ENCODE measurements at regions not wholly inside any gene's neighbourhood (a gene's known extent, or its start where the extent isn't known, plus 50 kb on each side); places are given as distances from the start of the nearest gene placed in this dataset.

- no peak for TF ChIP-seq CTCF (IDR thresholded peaks at IDR 0.05)
Measured at GRCh38 chr10:44064987-44065787, 319.7 kb downstream of the CXCL12 start.

GRCh38 chr10:44064317-44064716 is 320.6 kb downstream of the CXCL12 start:
- Histone ChIP-seq H3K4me1 (ENCODE audit: control insufficient read depth in 1 of 2, insufficient read depth in 2 of 2, low read length in 2 of 2) (no peaks in the 10 kb centered on the region), H3K4me2 (replicated peaks; ENCODE audit: extremely low read depth, low read length, poor library complexity, severe bottlenecking) (no peak overlapping the region), H2AFZ (ENCODE audit: insufficient read depth, low read depth, low read length, poor library complexity, severe bottlenecking) (no peak overlapping the region), H3K9me3 (replicated peaks in 1 of 2; ENCODE audit: control insufficient read depth in 1 of 2, insufficient read depth in 1 of 2, low read length in 2 of 2) (no peaks in the 10 kb centered on the region), H3K9ac (ENCODE audit: insufficient read depth, low read length, poor library complexity, severe bottlenecking) (no peak overlapping the region), H3K27me3 (ENCODE audit: control insufficient read depth in 2 of 2, insufficient read depth in 2 of 2, low read length in 2 of 2) (no peaks in the 10 kb centered on the region), H3K36me3 (replicated peaks in 1 of 2; ENCODE audit: control insufficient read depth in 1 of 2, insufficient read depth in 2 of 2, low read length in 2 of 2) (no peaks in the 10 kb centered on the region), H3K4me3 (replicated peaks in 1 of 3; ENCODE audit: low read depth in 2 of 3, low read length in 3 of 3) (no peak overlapping the region), H3K79me2 (ENCODE audit: insufficient read depth, low read length) (no peaks in the 10 kb centered on the region), H4K20me1 (ENCODE audit: insufficient read depth, low read length) (no peaks in the 10 kb centered on the region), H3K27ac (ENCODE audit: low read depth in 1 of 2, low read length in 2 of 2) (no peak overlapping the region)
- WGBS (ENCODE audit: insufficient coverage), result 100% methylated on average over 3 of the region's 8 CpGs
- TF ChIP-seq CTCF (IDR thresholded peaks at IDR 0.05), result no peak
- Mint-ChIP-seq H3K4me3 (no peak overlapping the region), H3K27ac (no peak overlapping the region), H3K4me1 (no peaks in the 10 kb centered on the region), H3K27me3 (ENCODE audit: low read depth in 3 of 3) (peaks cover 0 to 10% (median 0%) of the 10 kb centered on the region in 3 donors), H3K9me3 (peaks cover 0 to 7% (median 0%) of the 10 kb centered on the region in 7 donors), H3K36me3 (no peaks in the 10 kb centered on the region)
- no peak for DNase-seq
- intact Hi-C loops (cut with micrococcal nuclease), result no loop called here

More at GRCh38 chr10:44064987-44065787, 319.7 kb downstream of the CXCL12 start:
- H3K27me3 Mint-ChIP-seq (ENCODE audit: low read depth in 3 of 3), result peaks cover 0 to 10% (median 2%) of the 10 kb centered on the region in 3 donors
- no peaks in the 10 kb centered on the region for H3K36me3 ChIP-seq (replicated peaks in 1 of 2; ENCODE audit: control insufficient read depth in 1 of 2, insufficient read depth in 2 of 2, low read length in 2 of 2)
- H3K4me3 Mint-ChIP-seq, result no peak overlapping the region
- H3K27ac ChIP-seq (ENCODE audit: low read depth in 1 of 2, low read length in 2 of 2), result no peak overlapping the region
- H3K4me3 ChIP-seq (replicated peaks in 1 of 3; ENCODE audit: low read depth in 2 of 3, low read length in 3 of 3), result no peak overlapping the region
- H3K27ac Mint-ChIP-seq, result no peak overlapping the region
- H3K79me2 ChIP-seq (ENCODE audit: insufficient read depth, low read length), result no peaks in the 10 kb centered on the region
- no peaks in the 10 kb centered on the region for H3K4me1 ChIP-seq (ENCODE audit: control insufficient read depth in 1 of 2, insufficient read depth in 2 of 2, low read length in 2 of 2)
- H3K9me3 ChIP-seq (replicated peaks in 1 of 2; ENCODE audit: control insufficient read depth in 1 of 2, insufficient read depth in 1 of 2, low read length in 2 of 2), result no peaks in the 10 kb centered on the region
- H3K27me3 ChIP-seq (ENCODE audit: control insufficient read depth in 2 of 2, insufficient read depth in 2 of 2, low read length in 2 of 2), result no peaks in the 10 kb centered on the region
- H4K20me1 ChIP-seq (ENCODE audit: insufficient read depth, low read length), result no peaks in the 10 kb centered on the region
- 62% methylated on average over 6 of the region's 7 CpGs for WGBS (ENCODE audit: insufficient coverage)
- H3K9me3 Mint-ChIP-seq, result peaks cover 0 to 7% (median 0%) of the 10 kb centered on the region in 7 donors
- no peak overlapping the region for H2AFZ ChIP-seq (ENCODE audit: insufficient read depth, low read depth, low read length, poor library complexity, severe bottlenecking)
- H3K9ac ChIP-seq (ENCODE audit: insufficient read depth, low read length, poor library complexity, severe bottlenecking), result no peak overlapping the region
- intact Hi-C loops (cut with micrococcal nuclease), result no loop called here
- no peaks in the 10 kb centered on the region for H3K4me1 Mint-ChIP-seq
- H3K4me2 ChIP-seq (replicated peaks; ENCODE audit: extremely low read depth, low read length, poor library complexity, severe bottlenecking), result no peak overlapping the region
- no peaks in the 10 kb centered on the region for H3K36me3 Mint-ChIP-seq
- no peak for DNase-seq
